Spleen (tissue), 11 donors: ENCODE measurements at regions not wholly inside any gene's neighbourhood (a gene's known extent, or its start where the extent isn't known, plus 50 kb on each side); places are given as distances from the start of the nearest gene placed in this dataset.
"Not testable (repeated sequence)": the region's sequence is repeated elsewhere in the genome, so short reads cannot be mapped to it uniquely, and the experiment has no call there.

Source experiments
- DNase-seq: peaks from one replicate; pipeline ENCODE4 v3.0.0-alpha.2; 2020
- H3K27ac ChIP-seq, 8 donors: fragments of 200-600 bp; sonication (generic) in 7 of 8; 1 replicate in 4 of 8; 2 replicates in 4 of 8; pipeline versions ENCODE4 v1.5.0 to v1.8.0; 2016 to 2021; ENCODE audit warnings: inconsistent platforms in 4 of 8, mild to moderate bottlenecking in 4 of 8, moderate library complexity in 1 of 8
- H3K27me3 ChIP-seq, 7 donors: fragments of 200-600 bp; sonication (generic) in 6 of 7; replicated peaks in 1 of 7; 1 replicate in 4 of 7; 2 replicates in 3 of 7; pipeline versions ENCODE4 v1.5.0 to v1.8.0; 2016 to 2021; ENCODE audit warnings: inconsistent platforms in 3 of 7, mild to moderate bottlenecking in 1 of 7
- H3K36me3 ChIP-seq, 6 donors: fragments of 200-600 bp; sonication (generic) in 5 of 6; 1 replicate in 4 of 6; 2 replicates in 2 of 6; pipeline versions ENCODE4 v1.5.0 to v1.8.0; 2016 to 2021; ENCODE audit warnings: inconsistent platforms in 2 of 6
- H3K4me1 ChIP-seq, 6 donors: fragments of 200-600 bp; sonication (generic) in 5 of 6; 1 replicate in 3 of 6; 2 replicates in 3 of 6; pipeline versions ENCODE4 v1.5.0 to v1.8.0; 2016 to 2021; ENCODE audit warnings: inconsistent platforms in 3 of 6
- H3K4me3 ChIP-seq, 8 donors: fragments of 200-600 bp; sonication (generic) in 7 of 8; 1 replicate in 4 of 8; 2 replicates in 4 of 8; pipeline versions ENCODE4 v1.5.0 to v1.8.0; 2016 to 2021; ENCODE audit warnings: inconsistent platforms in 4 of 8, mild to moderate bottlenecking in 4 of 8, moderate library complexity in 2 of 8
- H3K9me3 ChIP-seq, 8 donors: fragments of 200-600 bp; sonication (generic) in 7 of 8; 1 replicate in 4 of 8; 2 replicates in 4 of 8; pipeline versions ENCODE4 v1.5.0 to v1.8.0; 2016 to 2021; ENCODE audit warnings: inconsistent platforms in 4 of 8
- CTCF ChIP-seq, 11 experiments: fragments of 200-600 bp in 7 of 11; fragments of 450-650 bp in 4 of 11; sonication (generic) in 4 of 11; IDR thresholded peaks in 8 of 11; conservative IDR thresholded peaks in 3 of 11; 1 replicate in 7 of 11; 2 replicates in 4 of 11; pipeline versions ENCODE4 v1.4.0 to v1.8.0; 2016 to 2021; ENCODE audit warnings: antibody characterized with exemption in 11 of 11, inconsistent platforms in 4 of 11, mild to moderate bottlenecking in 1 of 11
- WGBS, 5 donors: extraction: QIAGEN DNeasy Blood & Tissue Kit in 3 of 5; methylation state at CpG; one replicate each; pipeline versions ENCODE4 v1.1.5 to v1.1.7; 2013 to 2018; 5-methylcytosine and 5-hydroxymethylcytosine counted together
- intact Hi-C: fragments of 100-400 bp; cut with DNase I; formaldehyde crosslinking; loops from one replicate; pipeline ENCODE4 v1.15.0; 2023; ENCODE audit warnings: low total_unique reads
- donor health status: healthy with polysubstance abuse.
- donor health status: DM: no; HTN: no; CAD: no; lungs with moderate emphysema.
- donor health status: DM: no; HTN: no; CAD: no.
- donor health status: Bipolar disorder and iron deficiency.
- donor health status: healthy.
- donor health status: DM: no; HTN: no; CAD: no.
- donor health status: DM: yes; HTN: yes; CAD: no.

GRCh38 chr11:71638801-71639519 is 56.3 kb upstream of the KRTAP5-11 start:
- DNase-seq = peak; percentile 90
- H3K27ac ChIP-seq, intact Hi-C loops, H3K36me3 ChIP-seq, H3K4me1 ChIP-seq, H3K9me3 ChIP-seq: not testable (repeated sequence)
- 11 to 59% (median 15%) methylated on average over 6 to 45 of the region's 48 CpGs for WGBS, 5 donors
- H3K4me3 ChIP-seq = peak overlapping the region in 6 of 8 donors; percentile 16 to 60 (median 26)
- peak in 8 of 11 experiments; percentile 25 to 87 (median 78) for TF ChIP-seq CTCF (IDR thresholded peaks at IDR 0.05 in 8 of 11, conservative IDR thresholded peaks at IDR 0.05 in 3 of 11)
- H3K27me3 ChIP-seq = peaks cover 0 to 39% (median 10%) of the 10 kb centered on the region in 7 donors

- H3K4me1 ChIP-seq, H3K36me3 ChIP-seq: not testable (repeated sequence)
- WGBS, 5 donors = 0 to 5% (median 1%) methylated on average over 5 to 32 of the region's 32 CpGs
Measured at GRCh38 chr11:71639520-71639849, 56.8 kb upstream of the KRTAP5-11 start.

GRCh38 chr11:71639916-71640315 is 57.2 kb upstream of the KRTAP5-11 start:
- peak overlapping the region in 2 of 8 donors; percentile 41 to 60 for H3K4me3 ChIP-seq
- intact Hi-C loops, DNase-seq: not testable (repeated sequence)

More at GRCh38 chr11:71639520-71639849, 56.8 kb upstream of the KRTAP5-11 start:
- H3K27ac ChIP-seq, DNase-seq, H3K9me3 ChIP-seq, intact Hi-C loops: not testable (repeated sequence)
- Histone ChIP-seq H3K4me3 (peak overlapping the region in 6 of 8 donors; percentile 16 to 60 (median 26)), H3K27me3 (peaks cover 0 to 39% (median 10%) of the 10 kb centered on the region in 7 donors)

DNA sequence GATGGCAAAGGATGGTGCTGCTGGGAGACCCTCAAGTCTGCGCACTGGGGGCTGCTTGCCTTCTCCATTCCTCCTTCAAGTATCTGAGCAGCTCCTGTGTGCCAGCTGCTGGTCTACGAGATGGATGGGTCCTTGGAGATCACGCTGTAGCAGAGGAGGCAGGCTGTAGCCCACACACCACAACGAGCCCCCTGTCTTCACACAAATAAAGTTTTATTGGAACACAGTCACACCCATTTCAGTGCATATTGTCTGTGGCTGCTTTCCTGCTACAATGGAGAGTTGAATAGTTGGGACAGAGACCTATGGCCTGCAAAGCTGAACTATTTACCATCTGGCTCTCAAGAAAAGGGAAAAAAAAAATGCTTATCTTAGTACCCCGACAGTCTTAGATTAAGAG is 64.4 kb upstream of the KRTAP5-11 start:
- intact Hi-C loops, H3K27ac ChIP-seq, H3K4me1 ChIP-seq, H3K36me3 ChIP-seq, H3K27me3 ChIP-seq, H3K9me3 ChIP-seq, H3K4me3 ChIP-seq, DNase-seq: not testable (repeated sequence)
- WGBS, 5 donors = 70 to 90% (median 82%) methylated on average over 5 of the region's 5 CpGs

More at GRCh38 chr11:71639916-71640315, 57.2 kb upstream of the KRTAP5-11 start:
- not testable (repeated sequence) for H3K4me1 ChIP-seq, H3K9me3 ChIP-seq, H3K36me3 ChIP-seq, H3K27ac ChIP-seq
- 0 to 7% (median 1%) methylated on average over 2 to 17 of the region's 19 CpGs for WGBS, 5 donors
- H3K27me3 ChIP-seq = peaks cover 0 to 39% (median 10%) of the 10 kb centered on the region in 7 donors

DNA sequence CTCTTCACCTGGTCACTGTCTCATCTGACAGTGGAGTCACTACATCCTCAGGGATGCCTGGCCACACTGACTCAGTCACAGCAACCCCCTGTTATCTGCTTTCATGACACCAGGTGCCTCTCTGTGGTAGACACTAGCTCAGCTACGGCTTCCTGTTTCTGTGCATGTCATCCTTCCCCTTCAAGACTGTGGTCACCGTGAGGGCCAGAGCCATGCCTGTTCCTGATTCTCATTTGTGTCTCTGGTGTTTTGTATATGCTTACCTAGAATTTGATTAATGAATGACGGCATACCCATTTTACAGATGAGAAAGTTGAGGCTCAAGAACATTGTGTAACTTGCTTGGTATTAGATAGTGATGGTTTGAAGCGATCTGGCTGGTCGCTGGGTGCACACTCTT is 70.3 kb upstream of the KRTAP5-11 start:
- H3K4me3 ChIP-seq, DNase-seq, H3K36me3 ChIP-seq, H3K27ac ChIP-seq, H3K27me3 ChIP-seq, H3K4me1 ChIP-seq, intact Hi-C loops, H3K9me3 ChIP-seq: not testable (repeated sequence)
- 57 to 71% (median 68%) methylated on average over 5 of the region's 5 CpGs for WGBS, 5 donors

DNA sequence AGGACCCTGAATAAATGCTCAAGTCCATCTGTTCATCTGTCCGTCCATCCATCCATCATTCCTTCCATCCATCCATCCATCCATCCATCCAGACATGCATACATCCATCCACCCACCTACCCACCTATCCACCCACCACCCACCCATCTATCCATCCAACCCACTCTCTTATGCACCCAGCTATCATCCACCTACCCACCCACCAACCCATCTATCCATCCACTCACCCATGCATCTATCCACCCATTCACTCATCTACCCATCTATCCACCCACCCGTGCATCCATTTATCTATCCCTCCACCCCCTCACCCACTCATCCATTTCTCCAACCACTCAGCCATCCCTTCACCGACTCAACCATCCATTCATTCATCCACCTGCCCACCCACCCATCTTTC is 71.7 kb upstream of the KRTAP5-11 start:
- intact Hi-C loops = not testable (repeated sequence)

GRCh38 chr11:71655041-71655440 is 72.4 kb upstream of the KRTAP5-11 start:
- intact Hi-C loops, H3K4me1 ChIP-seq, H3K27ac ChIP-seq, H3K4me3 ChIP-seq, H3K36me3 ChIP-seq, H3K9me3 ChIP-seq, H3K27me3 ChIP-seq, DNase-seq: not testable (repeated sequence)
- 73 to 85% (median 77%) methylated on average over 7 of the region's 7 CpGs for WGBS, 5 donors

More for the DNA sequence above, 71.7 kb upstream of the KRTAP5-11 start:
- not testable (repeated sequence) for H3K4me1 ChIP-seq, H3K27ac ChIP-seq, H3K27me3 ChIP-seq, H3K36me3 ChIP-seq, H3K4me3 ChIP-seq, H3K9me3 ChIP-seq, DNase-seq
- WGBS, 5 donors = 86 to 92% (median 91%) methylated on average over 3 of the region's 3 CpGs

DNA sequence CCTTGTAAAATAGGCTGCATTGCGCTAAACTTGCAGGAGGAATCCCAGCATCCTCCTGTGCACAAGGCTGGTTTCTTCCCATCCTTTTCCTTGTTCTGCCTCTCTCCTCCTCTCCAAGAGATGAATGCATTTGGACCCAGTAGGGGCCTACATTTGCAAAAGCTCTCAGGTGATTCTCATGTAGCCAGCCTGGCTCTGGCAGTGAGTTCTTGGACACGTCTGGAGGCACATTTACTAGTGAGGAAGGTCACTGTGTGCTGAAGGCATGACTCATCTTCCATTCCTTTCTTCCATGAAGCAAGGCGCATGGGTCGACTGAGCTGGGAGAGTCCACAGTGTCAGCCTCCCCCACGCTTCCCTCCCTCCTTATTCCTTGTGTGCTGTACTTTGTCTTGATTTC is 73.8 kb upstream of the KRTAP5-11 start:
- H3K9me3 ChIP-seq, H3K27me3 ChIP-seq, intact Hi-C loops, H3K4me1 ChIP-seq, DNase-seq, H3K36me3 ChIP-seq, H3K27ac ChIP-seq, H3K4me3 ChIP-seq: not testable (repeated sequence)
- WGBS, 5 donors = 52 to 76% (median 68%) methylated on average over 2 to 4 of the region's 5 CpGs

DNA sequence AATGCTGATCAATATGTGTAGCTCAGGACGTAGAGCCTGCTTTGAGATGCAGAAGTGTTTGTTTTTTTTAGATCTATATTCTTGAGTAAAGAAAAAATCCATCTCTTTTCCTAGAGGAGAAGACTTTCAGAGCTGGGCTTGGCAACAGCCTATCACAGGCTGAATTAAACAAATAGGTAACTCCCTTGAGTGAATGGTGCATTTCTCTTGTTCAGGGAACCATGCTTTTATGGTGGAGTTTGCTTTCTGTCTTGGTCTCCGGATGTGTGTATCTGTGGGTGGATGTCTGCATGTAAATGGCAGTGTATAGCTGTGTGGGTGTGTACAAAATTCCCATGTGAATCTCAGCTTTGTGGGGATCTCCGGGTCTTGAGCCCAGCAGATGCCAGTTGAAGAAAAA is 82.3 kb upstream of the KRTAP5-11 start:
- DNase-seq, H3K4me3 ChIP-seq, H3K36me3 ChIP-seq, H3K9me3 ChIP-seq, H3K27me3 ChIP-seq, intact Hi-C loops, H3K27ac ChIP-seq, H3K4me1 ChIP-seq: not testable (repeated sequence)
- 58 to 78% (median 74%) methylated on average over 2 to 3 of the region's 3 CpGs for WGBS, 5 donors

GRCh38 chr11:71698110-71698509 is 115.4 kb upstream of the KRTAP5-11 start:
- DNase-seq, H3K4me1 ChIP-seq, intact Hi-C loops: not testable (repeated sequence)

More at GRCh38 chr11:71698110-71698509, 115.4 kb upstream of the KRTAP5-11 start:
- not testable (repeated sequence) for H3K27me3 ChIP-seq, H3K4me3 ChIP-seq, H3K27ac ChIP-seq, H3K36me3 ChIP-seq
- peaks cover 0 to 15% (median 6%) of the 10 kb centered on the region in 8 donors for H3K9me3 ChIP-seq
